ENCODE measurements at regions not wholly inside any gene's neighbourhood (a gene's known extent, or its start where the extent isn't known, plus 50 kb on each side); places are given as distances from the start of the nearest gene placed in this dataset.
"Not testable (repeated sequence)": the region's sequence is repeated elsewhere in the genome, so short reads cannot be mapped to it uniquely, and the experiment has no call there.

DNA sequence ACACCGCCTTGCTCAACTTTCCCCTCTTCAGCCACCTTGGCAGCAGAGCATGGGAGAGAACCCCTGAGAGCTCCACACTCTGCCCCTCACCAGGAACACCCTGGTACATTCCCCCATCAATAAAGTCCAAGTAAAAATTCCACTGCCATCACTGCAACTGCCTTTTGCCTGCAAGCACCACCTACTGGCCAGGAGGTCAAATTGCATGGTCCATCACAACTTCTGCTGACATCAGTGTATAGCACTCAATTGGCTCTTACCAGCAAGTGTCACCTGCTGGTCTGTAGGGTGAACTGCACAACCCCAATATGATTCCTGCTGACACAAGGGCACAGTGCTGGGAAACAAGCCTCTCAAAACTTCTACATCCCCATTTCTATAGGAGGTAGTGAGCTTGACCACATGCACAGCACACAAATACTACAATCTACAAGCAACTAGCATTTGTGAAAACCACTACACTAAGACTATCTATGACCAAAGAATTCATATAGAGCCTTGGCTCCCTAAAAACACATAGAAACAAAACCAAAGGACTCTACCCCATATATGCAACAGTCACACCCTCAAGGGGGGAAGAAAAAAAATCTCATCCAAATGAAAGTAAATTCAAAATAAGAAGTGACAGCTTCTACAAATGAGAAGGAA lies 69.2 kb downstream of the FASLG start:
- Histone ChIP-seq H3K4me1 (ENCODE audit: insufficient read depth) (peaks cover 7% of the 10 kb centered on the region), H3K9me2 (replicated peaks; ENCODE audit: insufficient read depth) (no peaks in the 10 kb centered on the region), H3K79me2 (no peaks in the 10 kb centered on the region), H3K36me3 (replicated peaks; ENCODE audit: insufficient read depth, low read depth) (no peaks in the 10 kb centered on the region), H3K9me3 (ENCODE audit: low read depth) (no peaks in the 10 kb centered on the region), H3K4me3 (no peak overlapping the region), H3K27me3 (no peaks in the 10 kb centered on the region), H4K20me1 (ENCODE audit: insufficient read depth, poor library complexity, severe bottlenecking) (no peaks in the 10 kb centered on the region), H3K4me2 (no peak overlapping the region), H3K27ac (no peak overlapping the region), H2AFZ (no peak overlapping the region)
- 100% methylated on average over 1 of the region's 1 CpG for WGBS (ENCODE audit: low lambda C conversion rate, missing lambda C conversion rate)
- DNase-seq (ENCODE audit: low spot score): no peak
- TF ChIP-seq, protein P1, sequence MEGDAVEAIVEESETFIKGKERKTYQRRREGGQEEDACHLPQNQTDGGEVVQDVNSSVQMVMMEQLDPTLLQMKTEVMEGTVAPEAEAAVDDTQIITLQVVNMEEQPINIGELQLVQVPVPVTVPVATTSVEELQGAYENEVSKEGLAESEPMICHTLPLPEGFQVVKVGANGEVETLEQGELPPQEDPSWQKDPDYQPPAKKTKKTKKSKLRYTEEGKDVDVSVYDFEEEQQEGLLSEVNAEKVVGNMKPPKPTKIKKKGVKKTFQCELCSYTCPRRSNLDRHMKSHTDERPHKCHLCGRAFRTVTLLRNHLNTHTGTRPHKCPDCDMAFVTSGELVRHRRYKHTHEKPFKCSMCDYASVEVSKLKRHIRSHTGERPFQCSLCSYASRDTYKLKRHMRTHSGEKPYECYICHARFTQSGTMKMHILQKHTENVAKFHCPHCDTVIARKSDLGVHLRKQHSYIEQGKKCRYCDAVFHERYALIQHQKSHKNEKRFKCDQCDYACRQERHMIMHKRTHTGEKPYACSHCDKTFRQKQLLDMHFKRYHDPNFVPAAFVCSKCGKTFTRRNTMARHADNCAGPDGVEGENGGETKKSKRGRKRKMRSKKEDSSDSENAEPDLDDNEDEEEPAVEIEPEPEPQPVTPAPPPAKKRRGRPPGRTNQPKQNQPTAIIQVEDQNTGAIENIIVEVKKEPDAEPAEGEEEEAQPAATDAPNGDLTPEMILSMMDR (IDR thresholded peaks at IDR 0.05; ENCODE audit: poor library complexity): peak; percentile 35
- TF ChIP-seq EZH2phosphoT487 (IDR thresholded peaks at IDR 0.05; ENCODE audit: low read depth, severe bottlenecking, unreplicated experiment): no peak
- TF ChIP-seq EZH2 (IDR thresholded peaks at IDR 0.05; ENCODE audit: borderline replicate concordance): no peak

DNA sequence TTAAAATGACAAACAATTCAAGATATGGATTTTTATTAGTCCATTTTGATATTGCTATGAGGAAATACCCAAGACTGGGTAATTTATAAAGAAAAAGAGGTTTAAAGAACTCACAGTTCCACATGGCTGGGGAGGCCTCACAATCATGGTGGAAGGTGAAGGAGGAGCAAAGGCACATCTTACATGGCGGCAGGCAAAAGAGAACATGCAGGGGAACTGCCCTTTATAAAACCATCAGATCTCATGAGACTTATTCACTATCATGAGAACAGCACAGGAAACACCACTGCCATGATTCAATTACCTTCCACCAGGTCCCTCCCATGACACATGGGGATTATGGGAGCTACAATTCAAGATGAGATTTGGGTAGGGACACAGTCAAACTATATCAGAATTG lies 69.8 kb downstream of the FASLG start:
- not testable (repeated sequence) for H3K27me3 ChIP-seq; H2AFZ ChIP-seq; H3K79me2 ChIP-seq; H3K4me1 ChIP-seq (ENCODE audit: insufficient read depth); H3K4me3 ChIP-seq; H4K20me1 ChIP-seq (ENCODE audit: insufficient read depth, poor library complexity, severe bottlenecking); H3K4me2 ChIP-seq; H3K9me2 ChIP-seq (replicated peaks; ENCODE audit: insufficient read depth); H3K9me3 ChIP-seq (ENCODE audit: low read depth); H3K36me3 ChIP-seq (replicated peaks; ENCODE audit: insufficient read depth, low read depth); H3K27ac ChIP-seq; DNase-seq (ENCODE audit: low spot score)
- 85% methylated on average over 1 of the region's 1 CpG for WGBS (ENCODE audit: low lambda C conversion rate, missing lambda C conversion rate)

DNA sequence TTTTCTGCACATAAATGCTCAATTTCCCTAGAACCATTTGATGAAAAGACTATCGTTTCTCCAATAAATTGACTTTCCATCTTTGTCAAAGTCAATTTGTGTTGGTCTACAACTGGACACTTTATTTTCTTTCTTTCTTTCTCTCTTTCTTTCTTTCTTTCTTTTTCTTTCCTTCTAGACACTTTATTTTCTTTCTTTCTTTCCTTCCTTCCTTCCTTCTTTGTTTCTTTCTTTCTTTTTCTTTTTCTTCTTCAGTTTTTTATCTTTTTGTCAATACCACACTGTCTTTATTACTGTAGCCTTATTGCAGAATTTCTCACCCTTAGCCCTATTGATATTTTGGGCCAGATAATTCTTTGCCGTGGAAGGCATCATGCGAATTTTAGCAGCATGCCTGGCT lies 73.5 kb downstream of the FASLG start:
- Histone ChIP-seq H3K36me3 (replicated peaks; ENCODE audit: insufficient read depth, low read depth) (no peaks in the 10 kb centered on the region), H3K4me1 (ENCODE audit: insufficient read depth) (no peaks in the 10 kb centered on the region), H3K79me2 (no peaks in the 10 kb centered on the region), H2AFZ (no peak overlapping the region), H3K9me2 (replicated peaks; ENCODE audit: insufficient read depth) (no peaks in the 10 kb centered on the region), H3K4me2 (no peak overlapping the region), H3K27me3 (no peaks in the 10 kb centered on the region), H3K4me3 (no peak overlapping the region), H3K27ac (no peak overlapping the region), H3K9me3 (ENCODE audit: low read depth) (no peaks in the 10 kb centered on the region), H4K20me1 (ENCODE audit: insufficient read depth, poor library complexity, severe bottlenecking) (no peaks in the 10 kb centered on the region)
- no peak for DNase-seq (ENCODE audit: low spot score)
- no peak for TF ChIP-seq EZH2 (IDR thresholded peaks at IDR 0.05; ENCODE audit: borderline replicate concordance)
- TF ChIP-seq EZH2phosphoT487 (IDR thresholded peaks at IDR 0.05; ENCODE audit: low read depth, severe bottlenecking, unreplicated experiment): no peak
- TF ChIP-seq, protein P1 (IDR thresholded peaks at IDR 0.05; ENCODE audit: poor library complexity): no peak
- 99% methylated on average over 3 of the region's 3 CpGs for WGBS (ENCODE audit: low lambda C conversion rate, missing lambda C conversion rate)

DNA sequence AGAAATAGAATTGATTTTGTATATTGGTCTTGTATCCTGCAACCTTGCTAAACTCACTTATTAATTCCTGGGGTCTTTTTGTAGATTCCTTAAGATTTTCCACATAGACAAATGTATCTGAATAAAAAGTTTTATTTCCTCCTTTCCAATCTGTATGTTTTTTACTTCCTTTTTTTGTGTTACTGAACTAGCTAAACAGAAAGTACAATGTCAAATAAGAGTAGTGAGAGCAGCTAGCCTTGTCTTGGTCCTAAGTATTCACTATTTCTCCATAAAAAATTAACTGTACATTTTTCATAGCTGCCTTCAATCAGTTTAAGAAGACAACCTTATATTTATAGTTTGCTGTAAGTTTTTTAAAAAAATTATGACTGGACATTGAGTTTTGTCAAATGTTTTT lies 74.9 kb downstream of the FASLG start:
- no peaks in the 10 kb centered on the region for H3K27me3 ChIP-seq

More for the DNA sequence above, 74.9 kb downstream of the FASLG start:
- H3K4me2 ChIP-seq: no peak overlapping the region
- no peak overlapping the region for H3K4me3 ChIP-seq
- no peaks in the 10 kb centered on the region for H3K36me3 ChIP-seq (replicated peaks; ENCODE audit: insufficient read depth, low read depth)
- H3K4me1 ChIP-seq (ENCODE audit: insufficient read depth): no peaks in the 10 kb centered on the region
- no peak overlapping the region for H3K27ac ChIP-seq
- no peaks in the 10 kb centered on the region for H4K20me1 ChIP-seq (ENCODE audit: insufficient read depth, poor library complexity, severe bottlenecking)
- no peak for DNase-seq (ENCODE audit: low spot score)
- H3K9me2 ChIP-seq (replicated peaks; ENCODE audit: insufficient read depth): no peaks in the 10 kb centered on the region
- TF ChIP-seq, protein P1 (IDR thresholded peaks at IDR 0.05; ENCODE audit: poor library complexity): no peak
- TF ChIP-seq EZH2phosphoT487 (IDR thresholded peaks at IDR 0.05; ENCODE audit: low read depth, severe bottlenecking, unreplicated experiment) (no peak), EZH2 (IDR thresholded peaks at IDR 0.05; ENCODE audit: borderline replicate concordance) (no peak)
- no peak overlapping the region for H2AFZ ChIP-seq
- H3K79me2 ChIP-seq: no peaks in the 10 kb centered on the region
- H3K9me3 ChIP-seq (ENCODE audit: low read depth): no peaks in the 10 kb centered on the region
